Panc1 (cell line): ENCODE measurements at regions not wholly inside any gene's neighbourhood (a gene's known extent, or its start where the extent isn't known, plus 50 kb on each side); places are given as distances from the start of the nearest gene placed in this dataset.

Experiments
- ATAC-seq: fragments of 200-7000 bp; cut with Tn5 transposase; 2 replicates; pipeline ENCODE4 v1.9.1; 2020; ENCODE audit warnings: mild to moderate bottlenecking, moderate library complexity
- BruUV-seq: library from RNA; stranded (reverse); fragments of 400-500 nt; replicated peaks from 2 replicates; lab custom pipeline; 2021; lab: Mats Ljungman, UMichigan
- CTCF ChIA-PET: fragments of 300-600 bp; sonication (Branson Sonifier 250); formaldehyde crosslinking; loops from one replicate; lab custom pipeline; 2022; ENCODE audit warnings: antibody characterized with exemption; lab: Charles Lee
- POLR2A ChIA-PET: fragments of 300-600 bp; sonication (Branson Sonifier 250); formaldehyde crosslinking; loops from one replicate; lab custom pipeline; 2022; ENCODE audit warnings: antibody characterized with exemption; lab: Charles Lee
- DNase-seq: peaks from one replicate; pipeline ENCODE4 v3.0.0-alpha.2; 2010; ENCODE audit warnings: low read depth, low spot score
- H3K27ac ChIP-seq: 2 replicates; pipeline ENCODE4 v1.5.1; 2011; ENCODE audit warnings: mild to moderate bottlenecking, low read length, inconsistent platforms
- H3K27me3 ChIP-seq: fragments of 200-500 bp; sonication (Bioruptor generic); 2 replicates; pipeline ENCODE4 v1.6.0; 2014; ENCODE audit warnings: low read length, inconsistent platforms; ENCODE audit not compliant: control insufficient read depth, insufficient read depth
- H3K36me3 ChIP-seq: fragments of 200-500 bp; sonication (Bioruptor generic); 2 replicates; pipeline ENCODE4 v1.5.1; 2014; ENCODE audit warnings: inconsistent platforms, mild to moderate bottlenecking, low read length, moderate library complexity; ENCODE audit not compliant: control insufficient read depth, insufficient read depth
- H3K4me1 ChIP-seq: 2 replicates; pipeline ENCODE4 v1.5.1; 2011; ENCODE audit warnings: inconsistent platforms, mild to moderate bottlenecking, low read length, moderate library complexity; ENCODE audit not compliant: control insufficient read depth, insufficient read depth
- H3K4me3 ChIP-seq, 2 experiments: 2 replicates each; pipeline ENCODE4 v1.5.1; 2011 to 2012; ENCODE audit warnings: low read depth in 2 of 2, low read length in 2 of 2, mild to moderate bottlenecking in 2 of 2, inconsistent platforms in 1 of 2, moderate library complexity in 1 of 2
- H3K9me3 ChIP-seq: fragments of 200-500 bp; sonication (Bioruptor generic); 2 replicates; pipeline ENCODE4 v1.5.1; 2014; ENCODE audit warnings: low read depth, mild to moderate bottlenecking, inconsistent platforms, low read length, moderate library complexity; ENCODE audit not compliant: control insufficient read depth, insufficient read depth
- CTCF ChIP-seq: fragments of 450-650 bp; IDR thresholded peaks from 2 replicates; pipeline ENCODE4 v1.5.1; 2017; ENCODE audit warnings: mild to moderate bottlenecking
- POLR2AphosphoS5 ChIP-seq: IDR thresholded peaks from 2 replicates; pipeline ENCODE4 v1.6.1; 2012; ENCODE audit warnings: mild to moderate bottlenecking, low read depth, low read length, moderate library complexity
- REST ChIP-seq, 2 experiments: IDR thresholded peaks; 2 replicates each; pipeline ENCODE4 v1.6.1; 2011 to 2012; ENCODE audit warnings: low read depth in 2 of 2, control low read depth in 1 of 2, low read length in 1 of 2, mild to moderate bottlenecking in 1 of 2, moderate library complexity in 1 of 2; ENCODE audit not compliant: insufficient read depth in 1 of 2
- SIN3A ChIP-seq: IDR thresholded peaks from 2 replicates; pipeline ENCODE4 v1.6.1; 2012; ENCODE audit warnings: low read depth, mild to moderate bottlenecking, low read length, moderate library complexity, borderline replicate concordance; ENCODE audit not compliant: insufficient read depth
- TCF7L2 ChIP-seq: IDR thresholded peaks from 2 replicates; pipeline ENCODE4 v1.6.1; 2011; ENCODE audit warnings: mild to moderate bottlenecking, low read depth, low read length, inconsistent platforms
- in situ Hi-C: cut with HindIII; loops from 2 replicates; pipeline ENCODE4 v1.10.0; 2016; ENCODE audit warnings: low sequenced_read_pairs, low pct_unique_long_range_greater_than_20kb
- intact Hi-C: fragments of 100-400 bp; cut with micrococcal nuclease; formaldehyde crosslinking; loops from one replicate; pipeline ENCODE4 v1.10.0; 2022; ENCODE audit not compliant: unreplicated experiment

GRCh38 chr6:159615918-159616317, 77.1 kb downstream of the SOD2 start:
- intact Hi-C loops: no loop called here
- Histone ChIP-seq H3K27me3 (no peaks in the 10 kb centered on the region), H3K36me3 (no peaks in the 10 kb centered on the region), H3K4me1 (no peaks in the 10 kb centered on the region), H3K27ac (no peak overlapping the region), H3K9me3 (peaks cover 13% of the 10 kb centered on the region; the same call in 1 of the 2 replicates), H3K4me3 (no peak overlapping the region)
- TF ChIP-seq POLR2AphosphoS5: no peak
- TF ChIP-seq TCF7L2: no peak
- no peak for TF ChIP-seq REST (IDR thresholded peaks at IDR 0.05; ENCODE audit: insufficient read depth in 1 of 2, low read depth in 2 of 2, low read length in 1 of 2)
- no peak for TF ChIP-seq SIN3A
- TF ChIP-seq CTCF: no peak
- POLR2A ChIA-PET: no interaction called here
- CTCF ChIA-PET: interaction anchor here (0.6 kb wide), 1 partner anchor 17 kb away, joined by 4 read pairs; no protein-coding TSS in a partner anchor
- ATAC-seq (no peak), DNase-seq (no peak)
- no TSS peak for BruUV-seq
- in situ Hi-C loops: no loop called here

DNA sequence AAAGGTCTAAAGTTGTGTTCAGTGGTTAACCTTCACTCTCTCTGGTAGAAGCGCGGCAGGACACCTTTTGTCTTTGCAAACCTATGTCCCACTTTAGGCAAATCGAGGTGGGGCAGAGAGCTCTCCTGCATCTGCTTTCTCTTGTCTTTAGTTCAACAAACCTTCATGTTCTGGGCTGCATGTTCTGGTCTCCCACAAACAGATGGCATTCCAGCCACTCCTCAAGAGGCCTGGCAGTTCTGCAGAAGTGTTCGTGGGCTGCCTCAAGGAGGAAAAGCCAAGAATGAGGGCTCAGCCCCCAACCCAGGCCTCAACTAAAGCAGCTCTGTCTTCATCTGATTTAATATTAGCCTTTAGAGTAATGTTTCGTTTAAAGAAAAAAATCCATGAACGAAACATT, 82.2 kb downstream of the SOD2 start:
- in situ Hi-C loops: no loop called here
- Histone ChIP-seq H3K36me3 (no peaks in the 10 kb centered on the region), H3K27ac (no peak overlapping the region), H3K9me3 (no peaks in the 10 kb centered on the region), H3K27me3 (no peaks in the 10 kb centered on the region), H3K4me3 (no peak overlapping the region), H3K4me1 (no peaks in the 10 kb centered on the region)
- intact Hi-C loops: no loop called here
- ChIA-PET CTCF (interaction anchor here (1.0 kb wide), 1 partner anchor 22 kb away, joined by 3 read pairs; no protein-coding TSS in a partner anchor), POLR2A (no interaction called here)
- ATAC-seq: no peak
- no peak for DNase-seq
- TF ChIP-seq REST (IDR thresholded peaks at IDR 0.05; ENCODE audit: insufficient read depth in 1 of 2, low read depth in 2 of 2, low read length in 1 of 2) (no peak), POLR2AphosphoS5 (no peak), TCF7L2 (no peak), CTCF (no peak), SIN3A (no peak)
- BruUV-seq: no TSS peak
